Umbilical cord (tissue), 1 donor: ENCODE measurements at regions not wholly inside any gene's neighbourhood (a gene's known extent, or its start where the extent isn't known, plus 50 kb on each side); places are given as distances from the start of the nearest gene placed in this dataset.
"Not testable (repeated sequence)": the region's sequence is repeated elsewhere in the genome, so short reads cannot be mapped to it uniquely, and the experiment has no call there.

Experiments
- DNase-seq: peaks from one replicate; pipeline ENCODE4 v3.0.0-alpha.2; 2015; ENCODE audit warnings: low spot score

DNA sequence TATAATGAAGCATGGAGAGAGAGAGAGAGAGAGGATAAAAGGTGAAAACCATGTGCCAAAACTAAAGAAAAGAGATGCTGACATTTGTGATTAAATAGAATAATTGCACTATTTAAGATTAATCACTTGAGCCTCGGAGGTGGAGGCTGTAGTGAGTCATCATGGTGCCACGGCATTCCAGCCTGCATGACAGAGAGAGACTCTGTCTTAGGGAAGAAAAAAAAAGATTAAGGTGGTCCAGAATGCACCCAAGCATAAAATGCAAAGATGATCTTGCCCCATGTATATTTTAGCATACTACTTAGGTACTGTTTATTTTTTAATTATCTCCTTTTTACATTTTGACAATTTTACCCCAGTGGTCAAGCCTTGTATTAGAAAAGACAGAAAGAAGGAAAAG, 742.5 kb downstream of the SPATA31A1 start:
- not testable (repeated sequence) for DNase-seq

DNA sequence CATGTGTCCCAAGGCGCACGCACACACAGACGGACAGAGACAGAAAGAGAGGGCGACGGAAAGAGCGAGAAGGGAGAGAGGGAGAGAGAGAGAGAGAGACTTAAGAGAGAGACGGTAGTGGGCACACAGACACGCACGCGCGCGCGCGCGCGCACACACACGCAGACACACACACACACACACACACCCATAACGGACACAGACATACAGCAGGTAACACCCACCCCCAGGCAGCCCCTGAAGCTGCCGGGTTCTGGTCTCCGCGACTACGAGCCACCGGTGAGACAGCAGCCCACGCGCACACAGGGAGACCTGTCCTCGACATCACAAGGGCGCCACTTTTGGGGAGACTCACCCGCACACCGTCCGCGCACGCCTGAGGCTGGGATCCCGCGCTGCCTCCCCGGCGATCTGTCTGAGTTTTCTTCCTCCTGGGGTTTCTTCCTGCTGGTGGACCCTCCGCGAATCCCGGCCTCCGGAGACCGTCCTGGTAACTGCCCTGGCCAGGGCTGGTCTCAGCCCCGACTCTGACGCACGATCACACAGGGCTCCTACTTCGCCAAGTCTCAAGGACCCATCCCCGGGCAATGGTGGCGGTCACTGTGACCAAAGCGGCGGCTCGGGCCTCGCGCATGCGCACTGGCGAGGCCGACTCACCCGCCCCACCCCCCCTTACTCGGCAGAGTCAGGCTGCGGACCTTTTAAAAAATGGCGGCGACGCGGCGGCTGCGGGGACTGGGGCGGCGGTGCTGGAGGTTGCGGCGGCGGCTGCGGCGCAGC, 750.7 kb downstream of the SPATA31A1 start:
- DNase-seq = peak; percentile 3

DNA sequence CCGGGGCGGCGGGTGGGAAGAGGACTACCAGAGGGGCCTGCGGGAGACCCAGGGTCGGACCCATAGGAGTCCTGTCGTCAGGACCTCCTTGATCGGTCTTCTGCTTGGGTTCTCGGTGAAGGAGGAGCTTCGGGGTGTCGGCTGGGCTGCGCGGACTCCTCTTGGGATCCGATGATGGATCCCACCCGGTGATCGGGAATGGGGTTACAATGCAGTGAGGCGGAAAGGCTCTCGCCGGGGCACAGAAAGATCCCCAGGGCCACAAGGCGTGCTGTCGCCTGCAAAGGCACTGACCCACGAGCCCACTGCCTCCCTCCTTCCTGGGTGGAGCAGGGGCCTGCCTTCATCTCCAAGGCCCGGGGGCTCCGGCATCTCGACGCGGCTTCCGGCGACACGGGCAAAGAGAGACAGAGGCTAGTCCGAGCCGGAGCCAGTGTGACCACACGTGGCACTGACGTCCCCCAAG, 751.3 kb downstream of the SPATA31A1 start:
- DNase-seq = not testable (repeated sequence)

DNA sequence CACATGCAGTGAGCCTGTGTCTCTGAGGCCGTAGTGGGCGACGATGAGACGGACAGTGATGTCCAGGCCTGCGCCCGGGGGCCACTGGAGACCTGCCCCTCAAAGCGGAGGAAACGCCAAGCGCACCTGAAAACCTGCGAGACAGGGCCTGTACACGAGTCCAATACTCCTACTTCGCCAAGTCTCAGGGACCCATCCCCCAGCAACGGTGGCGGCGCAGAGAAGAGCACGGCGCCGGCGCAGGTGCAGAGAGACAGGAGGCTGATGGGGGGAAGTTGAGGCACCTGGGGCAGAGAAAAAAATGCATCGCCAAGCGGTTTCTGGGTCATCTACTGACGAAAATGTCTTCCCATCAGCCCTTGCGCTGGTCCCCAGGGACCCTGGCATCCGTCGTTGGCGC, 751.8 kb downstream of the SPATA31A1 start:
- not testable (repeated sequence) for DNase-seq

DNA sequence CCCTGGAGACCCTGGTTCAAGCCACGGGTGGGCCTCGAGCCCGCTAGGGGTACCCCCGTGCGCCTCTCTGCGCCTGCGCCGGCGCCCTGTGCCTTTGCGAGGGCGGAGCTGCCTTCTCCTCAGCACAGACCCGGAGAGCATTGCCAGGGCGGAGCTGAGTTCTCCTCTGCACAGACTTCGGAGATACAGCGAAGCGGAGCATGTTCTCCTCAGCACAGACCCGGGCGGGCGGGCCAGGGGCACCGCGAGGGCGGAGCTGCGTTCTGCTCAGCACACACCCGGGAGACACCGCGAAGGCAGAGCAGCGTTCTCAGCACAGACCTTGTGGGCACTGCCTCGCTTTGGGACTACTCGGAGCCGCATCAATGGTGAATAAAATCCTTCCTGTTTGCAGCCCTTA, 753.0 kb downstream of the SPATA31A1 start:
- DNase-seq = not testable (repeated sequence)

DNA sequence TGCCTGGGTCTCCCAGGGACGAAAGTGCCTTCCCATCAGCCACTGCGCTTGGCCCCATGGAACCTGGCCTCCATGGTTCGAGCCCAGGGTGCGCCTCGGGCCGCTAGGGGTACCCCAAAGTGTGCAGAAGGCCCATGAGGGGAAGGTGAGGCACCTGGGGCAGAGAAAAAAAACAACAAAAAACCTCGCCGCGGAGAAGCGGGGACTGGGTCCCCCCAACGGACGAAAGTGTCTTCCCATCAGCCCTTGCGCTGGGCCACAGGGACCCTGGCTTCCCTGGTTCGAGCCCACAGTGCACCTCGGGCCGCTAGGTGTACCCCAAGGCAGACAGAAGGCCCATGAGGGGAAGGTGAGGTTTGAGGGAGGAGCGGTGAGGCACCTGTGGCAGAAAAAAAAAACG, 755.3 kb downstream of the SPATA31A1 start:
- DNase-seq = not testable (repeated sequence)

DNA sequence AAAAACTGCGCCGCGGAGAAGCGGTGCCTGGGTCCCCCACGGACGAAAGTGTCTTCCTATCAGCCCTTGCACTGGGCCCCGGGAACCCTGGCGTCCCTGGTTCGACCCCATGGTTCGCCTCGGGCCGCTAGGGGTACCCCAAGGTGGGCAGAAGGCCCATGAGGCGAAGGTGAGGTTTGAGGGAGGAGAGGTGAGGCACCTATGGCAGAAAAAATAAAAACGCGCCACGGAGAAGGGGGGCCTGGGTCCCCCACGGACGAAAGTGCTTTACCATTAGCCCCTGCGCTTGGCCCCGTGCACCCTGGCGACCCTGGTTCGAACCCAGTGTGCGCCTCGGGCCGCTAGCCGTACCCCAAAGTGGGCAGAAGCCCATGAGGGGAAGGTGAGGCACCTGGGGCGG, 756.1 kb downstream of the SPATA31A1 start:
- DNase-seq = not testable (repeated sequence)

DNA sequence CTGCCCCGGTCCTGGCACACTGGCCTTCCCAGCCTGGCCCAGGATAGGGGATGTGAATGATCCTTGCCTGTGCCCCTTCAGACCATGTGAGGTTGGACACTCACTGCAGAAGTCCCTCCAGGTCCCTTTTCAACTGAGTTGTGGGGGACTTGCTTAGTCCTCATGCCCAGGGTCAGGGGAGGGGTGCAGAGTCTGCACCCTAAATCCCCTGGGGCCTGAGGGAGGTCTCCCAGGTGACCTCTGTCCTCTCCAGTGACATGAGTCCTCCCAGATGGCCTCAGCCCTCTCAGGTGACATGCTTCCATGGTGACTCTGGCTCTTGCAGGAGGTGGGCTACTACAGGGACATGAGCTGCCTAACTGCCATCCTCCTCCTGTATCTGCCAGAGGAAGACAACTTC, 775.1 kb downstream of the SPATA31A1 start:
- DNase-seq = not testable (repeated sequence)

DNA sequence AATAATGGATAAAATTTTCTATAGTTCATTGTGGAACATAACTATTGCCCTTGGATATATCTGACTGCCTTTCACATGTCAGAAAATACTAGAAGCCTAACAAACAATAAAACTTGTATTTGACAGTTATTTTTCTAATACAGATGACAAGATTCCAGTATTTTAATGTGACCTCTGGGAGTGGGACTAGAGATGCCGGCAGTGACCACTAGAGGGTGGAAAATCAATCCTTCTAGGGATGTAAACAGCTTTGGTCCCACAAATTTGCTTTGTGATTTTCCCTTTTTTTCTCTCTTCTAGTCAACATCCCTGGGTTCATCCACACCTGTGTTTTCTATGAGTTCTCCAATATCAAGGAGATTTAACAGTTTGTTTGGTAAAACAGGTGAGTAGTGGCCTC, 813.7 kb downstream of the SPATA31A1 start:
- DNase-seq = not testable (repeated sequence)

DNA sequence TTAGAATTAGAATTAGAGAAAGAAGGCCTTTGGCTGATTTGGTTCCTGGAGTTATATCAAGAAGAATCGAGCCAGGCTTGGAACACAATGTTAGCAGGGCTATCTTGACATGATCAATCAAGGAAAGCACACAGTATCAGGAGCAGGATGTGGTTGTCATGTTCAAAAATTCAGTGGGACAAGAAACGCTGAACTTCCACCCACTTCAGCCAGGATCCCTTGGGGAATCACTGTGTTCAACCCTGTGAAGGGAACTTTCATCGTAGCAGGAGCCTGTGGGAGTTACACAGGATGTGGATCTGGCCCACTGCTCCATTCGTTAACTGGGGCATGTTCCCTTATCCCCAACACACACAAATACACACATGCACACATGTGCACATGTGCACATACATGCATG, 817.8 kb downstream of the SPATA31A1 start:
- not testable (repeated sequence) for DNase-seq

DNA sequence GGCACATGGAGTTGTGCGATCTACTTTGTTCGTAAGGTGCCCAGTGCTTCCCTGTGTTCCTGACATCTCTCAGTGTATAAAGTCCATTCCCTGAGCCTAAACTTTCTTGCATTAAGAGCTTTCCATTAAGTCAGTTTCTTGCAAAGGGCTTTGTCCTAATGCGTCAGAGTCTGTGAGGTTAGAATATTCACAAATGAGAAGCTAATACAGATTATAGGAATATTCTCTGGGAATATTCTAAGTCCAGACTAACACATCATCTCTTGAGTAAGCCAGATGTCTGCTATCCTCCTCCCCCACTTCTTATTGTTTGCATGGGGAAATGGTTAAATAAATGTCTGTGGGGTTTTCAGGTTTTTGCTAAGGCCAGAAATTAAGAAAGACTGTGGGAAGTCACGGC, 818.6 kb downstream of the SPATA31A1 start:
- DNase-seq = not testable (repeated sequence)

DNA sequence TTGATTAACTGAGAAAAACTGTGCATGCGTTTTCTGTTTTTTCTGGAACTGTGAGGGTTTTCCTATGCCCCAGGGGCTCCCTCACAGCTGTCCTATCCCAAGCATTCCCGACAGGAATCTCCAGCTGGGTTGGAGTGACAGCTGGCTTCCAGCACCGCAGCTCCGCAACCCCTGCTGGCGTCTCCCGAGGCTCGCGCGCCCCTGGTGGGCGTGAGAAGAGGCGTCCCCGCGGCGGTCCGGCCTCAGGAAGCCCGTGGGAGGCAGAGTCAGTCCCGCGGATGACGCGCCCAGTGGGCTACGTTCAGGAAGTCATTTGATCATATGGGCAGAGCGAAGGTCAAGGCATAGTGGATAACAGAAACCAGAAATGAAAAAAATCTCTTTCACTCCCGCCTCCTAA, 821.9 kb downstream of the SPATA31A1 start:
- DNase-seq = not testable (repeated sequence)

DNA sequence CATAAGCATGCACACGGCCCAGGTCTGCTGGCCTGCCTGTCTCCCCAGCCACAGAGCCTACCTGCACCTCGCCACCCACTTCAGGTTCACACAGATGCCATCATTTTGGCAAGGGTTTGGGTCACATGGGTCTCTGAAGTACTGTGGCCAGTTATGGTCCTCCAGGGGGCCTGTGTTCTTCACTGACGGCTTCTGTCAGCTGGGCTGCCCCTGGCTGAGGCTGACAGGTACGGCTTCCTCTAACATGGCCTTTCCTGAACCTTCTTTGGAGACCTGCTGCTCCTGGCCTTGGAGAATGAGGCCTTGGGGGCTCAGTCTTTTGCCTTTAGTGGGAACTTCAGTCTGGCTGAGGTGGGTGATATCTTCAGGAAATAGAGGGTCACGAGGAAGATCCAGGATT, 835.9 kb downstream of the SPATA31A1 start:
- not testable (repeated sequence) for DNase-seq

DNA sequence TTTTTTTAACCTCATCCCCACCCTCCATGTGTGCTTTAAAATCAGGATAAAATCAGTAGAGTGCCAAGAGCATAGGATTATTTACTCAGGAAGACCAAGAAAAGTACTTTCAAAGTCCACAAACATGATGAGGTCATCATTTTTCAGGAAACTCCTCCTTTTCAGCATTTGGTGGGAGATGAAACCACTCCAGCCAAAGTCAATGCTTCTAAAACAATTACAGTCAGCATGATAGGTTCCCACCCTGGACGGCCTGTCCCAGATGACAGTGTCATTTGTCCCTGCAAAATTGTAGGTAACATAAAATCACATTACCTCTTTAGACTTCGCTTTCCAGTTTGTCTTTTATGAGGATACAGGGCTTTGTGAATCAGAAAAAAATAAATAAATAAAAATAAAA, 836.7 kb downstream of the SPATA31A1 start:
- DNase-seq = not testable (repeated sequence)

DNA sequence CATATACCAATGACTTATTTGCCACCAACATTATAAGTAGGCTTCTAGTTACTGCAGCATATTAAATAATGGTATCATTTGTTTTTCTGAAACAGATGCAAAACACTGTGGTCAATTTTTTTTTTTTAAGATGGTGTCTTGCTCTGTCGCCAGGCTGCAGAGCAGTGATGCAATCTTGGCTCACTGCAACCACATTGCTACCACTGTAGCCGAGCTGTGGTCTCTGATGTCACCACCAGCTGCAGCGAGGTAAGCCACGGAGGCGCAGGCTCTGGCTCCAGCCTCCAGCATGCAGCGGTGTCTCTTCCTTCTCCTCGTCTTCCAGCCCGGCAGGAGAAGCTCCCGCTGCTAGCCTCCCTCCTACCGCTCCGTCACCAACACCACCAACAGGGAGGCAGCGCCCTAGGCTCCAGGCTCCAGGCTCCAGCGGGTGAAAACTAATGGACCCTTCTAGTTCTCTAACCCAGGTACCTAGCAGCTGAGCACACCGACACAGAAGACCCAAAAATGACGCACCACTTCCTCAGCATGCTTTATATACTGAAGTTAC, 840.8 kb downstream of the SPATA31A1 start:
- DNase-seq = not testable (repeated sequence)

DNA sequence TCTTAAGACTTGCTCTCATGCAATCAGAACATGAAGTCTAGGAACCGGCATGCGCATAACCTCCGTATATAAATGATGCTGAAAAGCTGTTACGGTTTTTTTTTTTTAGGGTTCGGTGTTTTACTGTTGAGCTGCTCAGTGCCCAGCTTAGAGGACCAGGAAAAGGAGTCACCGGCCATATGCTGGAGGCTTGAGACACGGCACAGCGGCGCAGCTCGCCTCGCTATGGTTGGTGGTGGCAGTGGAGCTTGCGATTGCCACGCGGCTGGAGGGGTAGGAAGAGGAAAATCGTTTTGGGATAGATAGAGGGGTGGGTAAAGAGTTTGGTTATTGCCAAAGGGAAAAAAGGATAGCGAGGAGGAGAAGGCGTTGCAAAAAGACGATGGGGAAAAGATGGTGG, 841.3 kb downstream of the SPATA31A1 start:
- DNase-seq = not testable (repeated sequence)

DNA sequence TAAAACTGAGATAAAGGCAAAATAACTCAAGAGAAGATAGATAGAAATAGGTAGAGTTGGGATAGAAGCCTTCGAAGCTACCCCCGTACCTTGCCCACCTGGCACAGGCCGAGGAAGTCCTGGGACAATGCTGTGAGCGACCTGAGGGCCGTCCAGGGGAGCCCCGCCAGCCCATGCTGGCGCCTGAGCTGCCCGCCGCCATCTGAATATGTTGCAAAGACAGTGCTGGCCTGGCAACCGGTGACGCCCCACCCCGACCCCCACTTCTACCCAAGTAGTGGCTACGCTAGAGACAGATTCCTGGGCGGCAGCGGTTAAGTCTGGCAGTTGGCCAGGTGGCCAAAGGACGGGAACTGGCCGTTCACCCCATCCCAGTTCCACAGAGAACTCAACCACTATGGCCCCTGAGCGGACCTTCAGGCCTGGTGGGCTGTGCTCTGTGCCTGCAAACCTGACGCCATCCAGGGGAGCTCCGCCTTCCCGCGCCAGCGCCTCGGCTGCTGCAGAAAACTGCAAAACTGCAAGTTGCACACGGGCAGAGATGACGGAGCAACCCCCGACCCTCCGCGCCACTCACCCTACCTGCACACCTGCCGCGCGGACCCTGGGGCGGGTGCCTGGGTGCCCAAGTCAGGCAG, 866.2 kb downstream of the SPATA31A1 start:
- not testable (repeated sequence) for DNase-seq

DNA sequence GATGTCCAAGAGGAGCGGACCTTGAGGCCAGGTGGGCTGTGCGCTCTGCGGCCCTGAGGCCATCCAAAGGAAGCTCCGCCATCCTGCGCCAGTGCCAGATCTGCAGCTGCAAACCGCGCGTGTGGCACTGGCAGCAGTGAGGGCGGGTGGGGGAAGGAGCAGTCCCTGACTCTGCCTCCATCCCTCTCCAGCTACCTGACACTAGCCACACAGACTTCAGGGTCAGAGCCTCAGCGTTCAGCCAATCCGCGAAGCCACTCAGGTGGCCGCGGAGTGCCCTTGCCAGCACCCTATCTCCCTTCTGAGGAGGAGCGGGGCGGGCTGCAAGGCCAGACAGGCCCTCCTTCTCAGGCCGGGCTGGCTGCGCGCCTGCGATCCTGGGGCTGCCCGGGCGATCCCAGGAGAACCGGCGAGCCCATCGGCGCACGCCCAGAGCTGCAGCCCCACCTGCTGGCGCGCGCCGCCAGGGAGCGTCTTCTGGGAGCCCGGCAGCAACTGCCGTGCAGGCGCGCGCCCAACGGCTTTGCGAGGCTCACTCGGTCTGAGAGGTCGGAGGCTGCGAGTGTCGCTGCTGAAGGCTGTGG, 867.2 kb downstream of the SPATA31A1 start:
- not testable (repeated sequence) for DNase-seq

DNA sequence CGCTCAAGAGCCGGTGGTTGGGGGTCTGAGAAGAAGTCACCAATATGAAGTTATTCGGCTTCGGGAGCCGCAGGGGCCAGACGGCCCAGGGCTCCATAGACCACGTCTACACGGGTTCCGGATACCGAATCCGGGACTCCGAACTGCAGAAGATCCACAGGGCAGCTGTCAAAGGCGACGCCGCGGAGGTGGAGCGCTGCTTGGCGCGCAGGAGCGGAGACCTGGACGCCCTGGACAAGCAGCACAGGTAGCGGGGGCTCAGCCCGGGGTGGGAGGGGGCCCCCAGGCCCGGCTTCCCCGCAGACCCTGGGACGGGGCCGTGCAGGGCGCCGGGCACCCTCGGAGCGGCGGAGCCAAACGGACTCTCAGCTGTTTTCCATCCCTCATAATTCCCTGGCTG, 867.9 kb downstream of the SPATA31A1 start:
- DNase-seq = not testable (repeated sequence)
